K562 (cell line): ENCODE measurements at regions not wholly inside any gene's neighbourhood (a gene's known extent, or its start where the extent isn't known, plus 50 kb on each side); places are given as distances from the start of the nearest gene placed in this dataset.

Experiments used
- ATAC-seq: fragments of 200-7000 bp; cut with Tn5 transposase; 3 replicates; pipeline ENCODE4 v1.9.1; 2020; ENCODE audit warnings: moderate library complexity
- BruUV-seq: library from RNA; stranded (reverse); fragments of 400-500 nt; replicated peaks from 2 replicates; lab custom pipeline; 2021; lab: Mats Ljungman, UMichigan
- CTCF ChIA-PET: fragments of 300-600 bp; formaldehyde crosslinking; extraction: SDS; loops from one replicate; lab custom pipeline; 2021; ENCODE audit warnings: low intra/inter-chr PET ratio; lab: Yijun Ruan, JAX
- POLR2A ChIA-PET: fragments of 300-600, 350-650 bp; sonication (Branson Sonifier 250); formaldehyde crosslinking; extraction: SDS; loops from one replicate; lab custom pipeline; 2021; ENCODE audit warnings: antibody characterized with exemption, inconsistent platforms; lab: Yijun Ruan, JAX
- DNase-seq, 4 experiments: peaks; one replicate each; pipeline versions ENCODE4 v3.0.0 to v3.0.0-alpha.2; 2011 to 2018; ENCODE audit warnings: low spot score in 3 of 4, mixed read lengths in 3 of 4; ENCODE audit errors: extremely low read depth in 1 of 4
- FAIRE-seq: peaks from 2 replicates; lab custom pipeline; 2011; peaks lifted over from hg19 to GRCh38; lab: Jason Lieb, UNC
- H2AFZ ChIP-seq: 2 replicates; pipeline ENCODE4 v1.6.0; 2011; ENCODE audit warnings: low read depth, low read length, control low read depth, inconsistent platforms
- H3K27ac ChIP-seq: fragments of 200-600 bp; 3 replicates; pipeline ENCODE4 v1.8.0; 2011; ENCODE audit warnings: low read depth, mild to moderate bottlenecking, control low read depth, inconsistent platforms, low read length, moderate library complexity, mixed read lengths; ENCODE audit errors: extremely low read depth
- H3K27me3 ChIP-seq, 2 experiments: fragments of 300-600 bp in 1 of 2; 2 replicates in 1 of 2; 3 replicates in 1 of 2; pipeline versions ENCODE4 v1.6.0 to v1.8.0; 2011; ENCODE audit warnings: inconsistent platforms in 2 of 2, low read length in 2 of 2, mild to moderate bottlenecking in 1 of 2, mixed read lengths in 1 of 2, moderate library complexity in 1 of 2; ENCODE audit not compliant: control insufficient read depth in 2 of 2, insufficient read depth in 2 of 2
- H3K36me3 ChIP-seq: fragments of 300-600 bp; 3 replicates; pipeline ENCODE4 v1.8.0; 2011; ENCODE audit warnings: mild to moderate bottlenecking, low read length, inconsistent platforms; ENCODE audit not compliant: control insufficient read depth, insufficient read depth
- H3K4me1 ChIP-seq, 2 experiments: fragments of 200-600 bp in 1 of 2; replicated peaks in 1 of 2; 2 replicates in 1 of 2; 3 replicates in 1 of 2; pipeline versions ENCODE4 v1.5.1 to v1.8.0; 2011; ENCODE audit warnings: inconsistent platforms in 2 of 2, low read length in 2 of 2, mild to moderate bottlenecking in 1 of 2, mixed read lengths in 1 of 2, moderate library complexity in 1 of 2; ENCODE audit not compliant: control insufficient read depth in 2 of 2, insufficient read depth in 2 of 2
- H3K4me2 ChIP-seq: 2 replicates; pipeline ENCODE4 v1.6.1; 2011; ENCODE audit warnings: low read length, control low read depth, inconsistent platforms, mixed read lengths; ENCODE audit not compliant: insufficient read depth
- H3K4me3 ChIP-seq: fragments of 200-600 bp; sonication (generic), shearing (Covaris generic); 2 replicates; pipeline ENCODE4 v1.5.1; 2016; ENCODE audit warnings: control low read depth, inconsistent platforms
- H3K79me2 ChIP-seq: fragments of 200-600 bp; 3 replicates; pipeline ENCODE4 v1.8.0; 2011; ENCODE audit warnings: low read length, inconsistent platforms; ENCODE audit not compliant: control insufficient read depth, insufficient read depth
- H3K9ac ChIP-seq, 2 experiments: 2 replicates each; pipeline versions ENCODE4 v1.6.0 to v1.6.1; 2011; ENCODE audit warnings: low read depth in 2 of 2, low read length in 2 of 2, control low read depth in 1 of 2, inconsistent platforms in 1 of 2, mild to moderate bottlenecking in 1 of 2, mixed read lengths in 1 of 2; ENCODE audit not compliant: insufficient read depth in 1 of 2
- H3K9me1 ChIP-seq: one replicate; pipeline ENCODE4 v1.6.0; 2011; ENCODE audit warnings: inconsistent platforms, mild to moderate bottlenecking, low read length, moderate library complexity; ENCODE audit not compliant: control insufficient read depth, insufficient read depth
- H3K9me3 ChIP-seq: replicated peaks from 2 replicates; pipeline ENCODE4 v1.5.1; 2011; ENCODE audit warnings: low read depth, low read length, inconsistent platforms; ENCODE audit not compliant: control insufficient read depth, insufficient read depth
- H4K20me1 ChIP-seq: replicated peaks from 2 replicates; pipeline ENCODE4 v1.6.1; 2011; ENCODE audit warnings: low read length, inconsistent platforms, mixed read lengths; ENCODE audit not compliant: control insufficient read depth, insufficient read depth
- ATF4 ChIP-seq: fragments of 450-650 bp; formaldehyde crosslinking; IDR thresholded peaks from 2 replicates; pipeline ENCODE4 v1.4.0; 2022; ENCODE audit warnings: mild to moderate bottlenecking, moderate library complexity
- ELF2 ChIP-seq: fragments of 250-450 bp; sonication (Bioruptor Pico); IDR thresholded peaks from 2 replicates; pipeline ENCODE4 v1.5.0; 2021; ENCODE audit warnings: mild to moderate bottlenecking
- KAT2B ChIP-seq: IDR thresholded peaks from one replicate; pipeline ENCODE4 v1.6.1; 2012; ENCODE audit warnings: low read depth, mild to moderate bottlenecking, control low read depth, inconsistent platforms, low read length, moderate library complexity
- LCOR ChIP-seq: sonication (generic); formaldehyde crosslinking; IDR thresholded peaks from 2 replicates; pipeline ENCODE4 v1.8.0; 2022; ENCODE audit warnings: mild to moderate bottlenecking, missing genetic modification reagents
- SRF ChIP-seq, 2 experiments: fragments of 250-450, 450-650 bp in 1 of 2; sonication (Bioruptor Pico) in 1 of 2; sonication (generic) in 1 of 2; formaldehyde crosslinking; IDR thresholded peaks; 2 replicates each; pipeline versions ENCODE4 v1.5.0 to v1.5.1; 2020 to 2022; ENCODE audit warnings: mild to moderate bottlenecking in 1 of 2, missing genetic modification reagents in 1 of 2
- XRCC4 ChIP-seq: IDR thresholded peaks from one replicate; pipeline ENCODE4 v1.6.1; 2011; ENCODE audit not compliant: insufficient read depth, insufficient read length; ENCODE audit errors: extremely low read depth
- ZBTB8A ChIP-seq: fragments of 450-650 bp; IDR thresholded peaks from 2 replicates; pipeline ENCODE4 v1.6.1; 2018; ENCODE audit warnings: mild to moderate bottlenecking, moderate library complexity; ENCODE audit not compliant: partially characterized antibody
- ZNF318 ChIP-seq, 2 experiments: fragments of 450-650 bp; IDR thresholded peaks; 2 replicates each; pipeline ENCODE4 v1.6.1; 2016; ENCODE audit warnings: mild to moderate bottlenecking in 2 of 2, borderline replicate concordance in 1 of 2, low read depth in 1 of 2, moderate library complexity in 1 of 2
- WGBS: fragments of 100-300 bp; shearing (Covaris generic); methylation state at CpG from one replicate; pipeline ENCODE4 v1.1.6; 2016; ENCODE audit warnings: low coverage, mixed read lengths; ENCODE audit not compliant: insufficient coverage; ENCODE audit errors: missing lambda C conversion rate; 5-methylcytosine and 5-hydroxymethylcytosine counted together
- in situ Hi-C: fragments of 300-500 bp; cut with MboI; formaldehyde crosslinking; loops from 4 replicates; pipeline ENCODE4 v1.15.0; 2018; ENCODE audit warnings: inconsistent platforms, mixed read lengths
- intact Hi-C: fragments of 100-400 bp; cut with micrococcal nuclease; formaldehyde crosslinking; loops from 2 replicates; pipeline ENCODE4 v1.14.2; 2022
- TF ChIP-seq, protein P1 (sequence below): fragments of 450-650 bp; formaldehyde crosslinking; IDR thresholded peaks from 2 replicates; pipeline ENCODE4 v1.4.0; 2022; ENCODE audit warnings: missing genetic modification characterization
- TF ChIP-seq, protein P2 (sequence below): IDR thresholded peaks from 3 replicates; pipeline ENCODE4 v1.6.1; 2011; ENCODE audit warnings: borderline replicate concordance, mild to moderate bottlenecking; ENCODE audit not compliant: insufficient read length, insufficient read depth

DNA sequence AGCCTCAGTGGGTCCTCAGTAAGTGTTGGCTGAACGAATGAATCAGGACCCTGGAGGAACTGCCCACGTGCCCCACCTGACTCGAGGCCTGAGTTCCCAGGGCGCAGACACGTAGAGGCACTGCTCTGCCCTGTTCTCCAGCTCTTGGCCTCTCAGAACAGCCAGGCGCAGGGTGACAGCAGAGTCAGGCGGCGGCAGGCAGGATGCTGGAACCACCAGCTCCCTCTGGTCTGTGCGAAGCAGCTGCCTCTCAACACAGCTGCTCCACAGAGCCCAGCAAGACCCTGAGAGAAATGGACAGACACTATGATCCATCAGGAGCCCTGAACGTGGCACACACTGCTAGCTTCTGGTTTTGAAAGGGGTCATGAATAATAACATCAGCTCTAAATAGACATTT is 53.1 kb upstream of the BCO1 start:
- in situ Hi-C loops = no loop called here
- no peak overlapping the region for H3K9ac ChIP-seq
- no peak overlapping the region for H3K4me3 ChIP-seq
- ChIA-PET CTCF (no interaction called here), POLR2A (interaction anchor here (0.6 kb wide), 1 partner anchor 66 kb away, joined by 3 read pairs; no protein-coding TSS in a partner anchor)
- no peaks in the 10 kb centered on the region for H3K9me3 ChIP-seq
- H3K4me1 ChIP-seq = peaks cover 11 to 15% of the 10 kb centered on the region in 2 experiments; a peak in 3 of 5 replicates
- H3K79me2 ChIP-seq = no peaks in the 10 kb centered on the region
- no peak overlapping the region for H3K4me2 ChIP-seq
- no TSS peak for BruUV-seq
- H3K27me3 ChIP-seq = peaks cover 13 to 34% of the 10 kb centered on the region in 2 experiments; a peak in 4 of 5 replicates
- ATAC-seq (no peak), FAIRE-seq (no peak), DNase-seq (no peak)
- no peaks in the 10 kb centered on the region; the same call in 1 of the 2 replicates for H4K20me1 ChIP-seq
- 14% methylated on average over 10 of the region's 10 CpGs for WGBS
- no peak overlapping the region for H3K27ac ChIP-seq
- intact Hi-C loops = no loop called here
- no peaks in the 10 kb centered on the region for H3K9me1 ChIP-seq
- no peaks in the 10 kb centered on the region for H3K36me3 ChIP-seq
- no peak overlapping the region for H2AFZ ChIP-seq
- TF ChIP-seq, protein P1, sequence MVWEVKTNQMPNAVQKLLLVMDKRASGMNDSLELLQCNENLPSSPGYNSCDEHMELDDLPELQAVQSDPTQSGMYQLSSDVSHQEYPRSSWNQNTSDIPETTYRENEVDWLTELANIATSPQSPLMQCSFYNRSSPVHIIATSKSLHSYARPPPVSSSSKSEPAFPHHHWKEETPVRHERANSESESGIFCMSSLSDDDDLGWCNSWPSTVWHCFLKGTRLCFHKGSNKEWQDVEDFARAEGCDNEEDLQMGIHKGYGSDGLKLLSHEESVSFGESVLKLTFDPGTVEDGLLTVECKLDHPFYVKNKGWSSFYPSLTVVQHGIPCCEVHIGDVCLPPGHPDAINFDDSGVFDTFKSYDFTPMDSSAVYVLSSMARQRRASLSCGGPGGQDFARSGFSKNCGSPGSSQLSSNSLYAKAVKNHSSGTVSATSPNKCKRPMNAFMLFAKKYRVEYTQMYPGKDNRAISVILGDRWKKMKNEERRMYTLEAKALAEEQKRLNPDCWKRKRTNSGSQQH (CRISPR knock-in tag) = no peak
- TF ChIP-seq XRCC4 (no peak), KAT2B (no peak), LCOR (CRISPR knock-in tag) (no peak), ZNF318 (IDR thresholded peaks at IDR 0.05; ENCODE audit: borderline replicate concordance in 1 of 2, low read depth in 1 of 2) (no peak), ATF4 (CRISPR knock-in tag) (no peak), ZBTB8A (no peak), ELF2 (no peak), SRF (CRISPR knock-in tag; IDR thresholded peaks at IDR 0.05) (no peak)
- TF ChIP-seq, protein P2, sequence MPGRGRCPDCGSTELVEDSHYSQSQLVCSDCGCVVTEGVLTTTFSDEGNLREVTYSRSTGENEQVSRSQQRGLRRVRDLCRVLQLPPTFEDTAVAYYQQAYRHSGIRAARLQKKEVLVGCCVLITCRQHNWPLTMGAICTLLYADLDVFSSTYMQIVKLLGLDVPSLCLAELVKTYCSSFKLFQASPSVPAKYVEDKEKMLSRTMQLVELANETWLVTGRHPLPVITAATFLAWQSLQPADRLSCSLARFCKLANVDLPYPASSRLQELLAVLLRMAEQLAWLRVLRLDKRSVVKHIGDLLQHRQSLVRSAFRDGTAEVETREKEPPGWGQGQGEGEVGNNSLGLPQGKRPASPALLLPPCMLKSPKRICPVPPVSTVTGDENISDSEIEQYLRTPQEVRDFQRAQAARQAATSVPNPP = no peak
